Cerebellar cortex (tissue), 1 donor: ENCODE measurements at regions not wholly inside any gene's neighbourhood (a gene's known extent, or its start where the extent isn't known, plus 50 kb on each side); places are given as distances from the start of the nearest gene placed in this dataset.

Experiments
- DNase-seq: peaks from one replicate; pipeline ENCODE4 v3.0.0-alpha.2; 2015; ENCODE audit warnings: low spot score

GRCh38 chr2:43085505-43085904 is 140.9 kb downstream of the ZFP36L2 start:
- no peak for DNase-seq

- DNase-seq, result no peak
Measured at GRCh38 chr2:43084699-43085091, 141.7 kb downstream of the ZFP36L2 start.

- DNase-seq, result peak; percentile 18
Measured at GRCh38 chr2:43083710-43084698, 142.4 kb downstream of the ZFP36L2 start.

GRCh38 chr2:43082903-43083677 is 143.3 kb downstream of the ZFP36L2 start:
- no peak for DNase-seq

GRCh38 chr2:43082111-43082894 is 144.1 kb downstream of the ZFP36L2 start:
- DNase-seq, result no peak

- no peak for DNase-seq
Measured at GRCh38 chr2:43081131-43081765, 145.2 kb downstream of the ZFP36L2 start.

GRCh38 chr2:43080571-43081021 is 145.8 kb downstream of the ZFP36L2 start:
- DNase-seq, result no peak

GRCh38 chr2:43078781-43079755 is 147.3 kb downstream of the ZFP36L2 start:
- DNase-seq, result no peak

GRCh38 chr2:43078301-43078700 is 148.1 kb downstream of the ZFP36L2 start:
- no peak for DNase-seq

- DNase-seq, result no peak
Measured at GRCh38 chr2:43077876-43078275, 148.5 kb downstream of the ZFP36L2 start.

GRCh38 chr2:43076676-43077075 is 149.7 kb downstream of the ZFP36L2 start:
- DNase-seq, result no peak

- DNase-seq, result no peak
Measured at GRCh38 chr2:43075811-43076585, 150.4 kb downstream of the ZFP36L2 start.

GRCh38 chr2:43075054-43075593 is 151.3 kb downstream of the ZFP36L2 start:
- DNase-seq, result no peak

- DNase-seq, result no peak
Measured at GRCh38 chr2:43074592-43075053, 151.8 kb downstream of the ZFP36L2 start.

GRCh38 chr2:43074052-43074451 is 152.4 kb downstream of the ZFP36L2 start:
- no peak for DNase-seq

- no peak for DNase-seq
Measured at GRCh38 chr2:43073401-43073825, 153.0 kb downstream of the ZFP36L2 start.

- DNase-seq, result no peak
Measured at GRCh38 chr2:43071599-43072550, 154.5 kb downstream of the ZFP36L2 start.
